DND-41 (cell line): ENCODE measurements at regions not wholly inside any gene's neighbourhood (a gene's known extent, or its start where the extent isn't known, plus 50 kb on each side); places are given as distances from the start of the nearest gene placed in this dataset.

Experiments used
- CTCF ChIP-seq: IDR thresholded peaks from 2 replicates; pipeline ENCODE4 v1.5.1; 2012; ENCODE audit warnings: borderline replicate concordance, low read length, moderate library complexity, mild to moderate bottlenecking; ENCODE audit not compliant: poor library complexity, severe bottlenecking; ENCODE audit errors: extremely low read depth
- EZH2 ChIP-seq: IDR thresholded peaks from 3 replicates; pipeline ENCODE4 v1.6.1; 2012; ENCODE audit warnings: borderline replicate concordance, low read depth, mild to moderate bottlenecking, moderate library complexity, low read length, inconsistent platforms; ENCODE audit not compliant: severe bottlenecking

- TF ChIP-seq CTCF (no peak), EZH2 (no peak)
Observed at GRCh38 chr2:128803222-128803621, 484.6 kb upstream of the HS6ST1 start.
